CD4-positive, alpha-beta memory T cell (primary cell): ENCODE measurements at regions not wholly inside any gene's neighbourhood (a gene's known extent, or its start where the extent isn't known, plus 50 kb on each side); places are given as distances from the start of the nearest gene placed in this dataset.

Source experiments
- CTCF ChIA-PET: fragments of 350-600 bp; sonication (Branson Sonifier 250); formaldehyde crosslinking; loops from one replicate; lab custom pipeline; 2021; ENCODE audit warnings: inconsistent platforms; ENCODE audit not compliant: partially characterized antibody; lab: Charles Lee
- POLR2A ChIA-PET: fragments of 350-600 bp; sonication (Branson Sonifier 250); formaldehyde crosslinking; loops from one replicate; lab custom pipeline; 2021; ENCODE audit not compliant: partially characterized antibody; lab: Charles Lee
- DNase-seq, 5 donors: peaks; one replicate each; pipeline versions ENCODE4 v3.0.0 to v3.0.0-alpha.2; 2020 to 2022; ENCODE audit warnings: mixed read lengths in 1 of 5
- H3K27ac ChIP-seq: one replicate; pipeline ENCODE4 v1.7.0; 2013; ENCODE audit warnings: low read depth, low read length
- H3K27me3 ChIP-seq: 2 replicates; pipeline ENCODE4 v1.7.0; 2013; ENCODE audit warnings: mild to moderate bottlenecking, low read length, moderate library complexity; ENCODE audit not compliant: insufficient read depth
- H3K36me3 ChIP-seq: 2 replicates; pipeline ENCODE4 v1.7.0; 2013; ENCODE audit warnings: mild to moderate bottlenecking, low read length, moderate library complexity; ENCODE audit not compliant: insufficient read depth
- H3K4me1 ChIP-seq: 2 replicates; pipeline ENCODE4 v1.7.0; 2013; ENCODE audit warnings: mild to moderate bottlenecking, low read length, moderate library complexity; ENCODE audit not compliant: insufficient read depth
- H3K4me3 ChIP-seq, 2 donors: one replicate each; pipeline ENCODE4 v1.7.0; 2013; ENCODE audit warnings: low read length in 2 of 2, mild to moderate bottlenecking in 1 of 2
- H3K9me3 ChIP-seq, 2 donors: one replicate each; pipeline ENCODE4 v1.7.0; 2013; ENCODE audit warnings: low read length in 2 of 2, control low read depth in 1 of 2; ENCODE audit not compliant: control insufficient read depth in 1 of 2
- H3K27ac Mint-ChIP-seq, 7 donors: one replicate each; pipeline ENCODE4 v1.8.0; 2020 to 2021; ENCODE audit warnings: mixed read lengths in 7 of 7, mild to moderate bottlenecking in 6 of 7, inconsistent platforms in 3 of 7, moderate library complexity in 3 of 7
- H3K27me3 Mint-ChIP-seq, 2 donors: one replicate each; pipeline ENCODE4 v1.8.0; 2020 to 2021; ENCODE audit warnings: mixed read lengths in 2 of 2
- H3K36me3 Mint-ChIP-seq, 2 donors: one replicate each; pipeline ENCODE4 v1.8.0; 2020 to 2021; ENCODE audit warnings: mixed read lengths in 2 of 2, inconsistent platforms in 1 of 2, mild to moderate bottlenecking in 1 of 2
- H3K4me1 Mint-ChIP-seq, 4 donors: one replicate each; pipeline ENCODE4 v1.8.0; 2020 to 2021; ENCODE audit warnings: mixed read lengths in 4 of 4, mild to moderate bottlenecking in 1 of 4
- H3K4me3 Mint-ChIP-seq, 8 donors: one replicate each; pipeline ENCODE4 v1.8.0; 2020 to 2021; ENCODE audit warnings: mixed read lengths in 8 of 8, mild to moderate bottlenecking in 7 of 8, moderate library complexity in 6 of 8, inconsistent platforms in 3 of 8
- H3K9me3 Mint-ChIP-seq, 8 donors: one replicate each; pipeline ENCODE4 v1.8.0; 2020 to 2021; ENCODE audit warnings: mixed read lengths in 8 of 8, mild to moderate bottlenecking in 5 of 8, inconsistent platforms in 3 of 8, moderate library complexity in 1 of 8
- intact Hi-C: fragments of 100-400 bp; cut with micrococcal nuclease; formaldehyde crosslinking; loops from one replicate; pipeline ENCODE4 v1.15.1; 2023

DNA sequence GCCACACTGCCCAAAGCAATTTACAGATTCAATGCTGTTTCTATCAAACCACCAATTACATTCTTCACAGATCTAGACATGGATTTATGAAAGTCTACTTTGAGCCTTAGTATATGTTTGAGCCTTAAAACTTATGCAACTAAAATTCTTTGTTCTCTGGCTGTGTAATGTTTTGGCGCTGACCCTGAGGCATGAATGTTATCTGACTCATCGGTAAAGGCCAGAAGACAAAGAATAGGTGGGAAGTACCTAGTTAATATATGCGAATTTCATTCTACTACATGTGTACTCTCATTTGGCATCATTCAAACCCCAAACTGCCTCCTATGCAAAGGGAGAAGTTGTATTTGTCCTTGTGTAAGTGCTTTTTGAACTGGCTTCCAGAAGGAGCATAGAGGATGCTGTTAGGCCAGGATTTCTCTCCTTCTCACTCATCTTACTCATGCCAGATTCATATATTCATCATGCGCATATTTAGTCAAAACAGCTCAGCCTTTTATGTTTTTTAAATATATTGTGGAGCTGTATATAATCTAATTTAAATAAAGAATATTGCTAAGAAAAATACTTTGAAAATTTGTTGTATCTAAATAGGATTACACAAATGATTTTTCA is 204.2 kb downstream of the NFKBIZ start:
- H3K4me3 ChIP-seq = no peak overlapping the region
- peaks cover 20% of the 10 kb centered on the region for H3K4me1 ChIP-seq
- no peak for DNase-seq
- intact Hi-C loops = no loop called here
- CTCF ChIA-PET = no interaction called here
- H3K9me3 Mint-ChIP-seq = peaks cover 0 to 17% (median 3%) of the 10 kb centered on the region in 8 donors
- no peaks in the 10 kb centered on the region for H3K36me3 ChIP-seq
- H3K4me1 Mint-ChIP-seq = peaks cover 17 to 20% (median 19%) of the 10 kb centered on the region in 4 donors
- H3K27ac ChIP-seq = no peak overlapping the region
- no peaks in the 10 kb centered on the region for H3K27me3 Mint-ChIP-seq
- H3K36me3 Mint-ChIP-seq = no peaks in the 10 kb centered on the region
- H3K9me3 ChIP-seq = no peaks in the 10 kb centered on the region
- H3K27me3 ChIP-seq = no peaks in the 10 kb centered on the region
- POLR2A ChIA-PET = no interaction called here
- H3K27ac Mint-ChIP-seq = no peak overlapping the region
- no peak overlapping the region for H3K4me3 Mint-ChIP-seq

DNA sequence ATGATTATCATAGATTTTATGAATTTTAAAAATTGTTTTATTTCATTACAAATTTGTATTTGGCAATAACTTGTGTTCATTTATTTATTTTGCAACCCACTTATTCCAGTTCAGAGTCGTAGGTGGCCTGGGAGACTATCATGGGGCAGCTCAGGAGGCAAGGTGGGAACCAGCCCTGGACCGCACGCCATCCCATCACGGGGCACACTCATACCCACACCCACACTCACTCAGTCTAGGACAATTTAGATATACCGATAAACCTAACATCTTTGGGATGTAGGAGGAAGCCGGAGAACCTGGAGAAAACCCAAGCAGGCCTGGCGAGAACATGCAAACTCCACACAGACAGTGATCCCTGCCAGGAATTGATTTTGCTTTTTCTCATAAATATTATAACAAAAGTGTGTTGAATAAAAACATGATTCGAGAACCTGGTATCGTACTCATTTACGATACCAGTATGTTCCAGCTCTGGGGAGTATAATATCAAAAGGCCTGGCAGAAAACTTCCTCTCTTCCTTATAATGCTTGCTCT is 205.3 kb downstream of the NFKBIZ start:
- Histone ChIP-seq H3K9me3 (no peaks in the 10 kb centered on the region), H3K4me1 (peaks cover 31% of the 10 kb centered on the region), H3K36me3 (no peaks in the 10 kb centered on the region), H3K4me3 (no peak overlapping the region), H3K27me3 (no peaks in the 10 kb centered on the region), H3K27ac (no peak overlapping the region)
- CTCF ChIA-PET = no interaction called here
- intact Hi-C loops = loop anchor here (5.0 kb wide), 3 partner anchors 117 to 202 kb away; no protein-coding TSS in a partner anchor
- H3K27ac Mint-ChIP-seq = no peak overlapping the region
- no peaks in the 10 kb centered on the region for H3K36me3 Mint-ChIP-seq
- DNase-seq = no peak
- POLR2A ChIA-PET = no interaction called here
- peak overlapping the region in 1 of 8 donors; percentile 23 for H3K4me3 Mint-ChIP-seq
- H3K27me3 Mint-ChIP-seq = no peaks in the 10 kb centered on the region
- peaks cover 0 to 7% (median 2%) of the 10 kb centered on the region in 8 donors for H3K9me3 Mint-ChIP-seq
- peaks cover 27 to 31% (median 29%) of the 10 kb centered on the region in 4 donors for H3K4me1 Mint-ChIP-seq

DNA sequence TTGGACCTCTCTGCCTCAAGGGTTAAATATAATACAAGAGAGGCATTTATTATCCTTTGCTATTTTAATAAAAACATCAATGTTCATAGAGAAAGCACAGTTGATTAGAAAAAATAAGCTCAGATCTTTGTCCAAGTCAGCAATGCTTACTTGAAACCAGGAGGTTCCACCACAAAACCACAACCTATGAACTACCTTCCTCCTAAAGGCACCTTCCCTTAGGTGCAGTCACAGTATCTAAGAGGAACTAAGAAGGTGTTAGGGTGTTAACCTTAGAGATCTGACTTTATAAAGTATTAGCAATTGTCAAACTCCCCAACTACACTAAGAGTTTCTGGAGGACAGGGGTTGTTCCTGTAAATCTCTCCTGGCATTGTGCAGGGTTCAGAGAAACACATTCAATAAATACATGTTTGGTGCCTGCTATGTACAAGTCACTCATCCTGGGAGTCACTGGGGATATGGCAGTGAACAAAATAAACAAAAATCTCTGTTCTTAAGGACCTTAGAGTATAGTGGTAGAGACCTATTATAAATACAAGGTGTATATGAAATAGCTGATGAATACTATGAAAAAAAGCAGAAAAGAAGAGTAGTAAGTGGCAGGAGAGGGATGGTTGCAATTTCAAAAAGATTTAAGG is 208.6 kb downstream of the NFKBIZ start:
- ChIA-PET POLR2A (interaction anchor here (1.0 to 2.3 kb wide), 8 partner anchors 10 to 372 kb away, joined by 3 to 7 read pairs (median 4); partner anchors contain the start of genes NFKBIZ and NXPE3), CTCF (interaction anchor here (1.1 to 1.4 kb wide), 2 partner anchors 171 to 248 kb away, joined by 3 to 4 read pairs; no protein-coding TSS in a partner anchor)
- H3K4me1 ChIP-seq = peaks cover 39% of the 10 kb centered on the region
- Mint-ChIP-seq H3K4me1 (peaks cover 28 to 35% (median 31%) of the 10 kb centered on the region in 4 donors), H3K36me3 (no peaks in the 10 kb centered on the region), H3K4me3 (peak overlapping the region in 7 of 8 donors; percentile 21 to 71 (median 48)), H3K27ac (peak overlapping the region; percentile 15 to 88 (median 44)), H3K27me3 (no peaks in the 10 kb centered on the region), H3K9me3 (peaks cover 0 to 4% (median 0%) of the 10 kb centered on the region in 8 donors)
- peak overlapping the region; percentile 10 for H3K27ac ChIP-seq
- no peak overlapping the region for H3K4me3 ChIP-seq
- peak; percentile 64 to 80 (median 71) for DNase-seq
- no peaks in the 10 kb centered on the region for H3K9me3 ChIP-seq
- H3K36me3 ChIP-seq = no peaks in the 10 kb centered on the region
- no peaks in the 10 kb centered on the region for H3K27me3 ChIP-seq
- intact Hi-C loops = loop anchor here (5.0 kb wide), 3 partner anchors 121 to 206 kb away; no protein-coding TSS in a partner anchor

DNA sequence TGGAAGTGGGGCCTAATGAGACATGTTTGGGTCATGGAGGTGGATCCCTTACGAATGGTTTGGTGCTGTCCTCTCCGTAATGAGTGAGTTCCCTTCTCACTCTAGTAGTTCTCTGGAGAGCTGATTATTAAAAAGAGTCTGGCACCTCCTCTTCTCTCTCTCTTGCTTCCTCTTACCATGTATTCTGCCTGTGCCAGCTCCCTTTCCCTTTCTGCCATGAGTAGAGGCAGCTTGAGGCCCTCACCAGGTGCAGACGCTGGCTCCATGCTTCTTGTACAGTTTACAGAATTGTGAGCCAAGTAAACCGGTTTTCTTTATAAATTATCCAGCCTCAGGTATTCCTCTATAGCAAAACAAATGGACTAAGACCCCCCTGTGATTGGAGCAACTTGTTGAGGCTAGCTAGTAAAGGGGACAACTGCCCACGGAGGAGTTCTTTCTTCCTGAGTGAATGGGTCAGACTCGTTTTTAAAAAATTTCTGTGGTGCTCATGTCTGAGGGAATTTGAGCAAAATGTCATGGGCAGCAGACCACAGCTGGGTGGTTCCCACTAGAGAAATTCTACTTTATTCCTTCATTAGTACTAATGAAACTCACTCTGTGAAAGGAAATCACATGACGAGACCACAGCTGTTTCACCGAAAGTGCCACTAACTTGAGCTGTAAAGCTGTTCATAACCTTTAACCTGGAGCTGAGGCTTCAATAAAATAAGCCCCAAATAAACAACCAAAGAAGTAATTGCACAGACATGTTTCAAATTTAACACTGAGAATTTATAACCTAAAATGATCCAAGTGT is 210.0 kb downstream of the NFKBIZ start:
- intact Hi-C loops = loop anchor here (5.0 kb wide), 3 partner anchors 122 to 207 kb away; no protein-coding TSS in a partner anchor
- H3K4me3 ChIP-seq = no peak overlapping the region
- Mint-ChIP-seq H3K27ac (peak overlapping the region in 6 of 7 donors; percentile 53 to 88 (median 76)), H3K36me3 (no peaks in the 10 kb centered on the region), H3K4me1 (peaks cover 28 to 35% (median 31%) of the 10 kb centered on the region in 4 donors), H3K4me3 (peak overlapping the region in 6 of 8 donors; percentile 25 to 63 (median 45)), H3K9me3 (peaks cover 0 to 4% (median 0%) of the 10 kb centered on the region in 8 donors), H3K27me3 (no peaks in the 10 kb centered on the region)
- ChIA-PET CTCF (interaction anchor here (0.7 to 2.0 kb wide), 6 partner anchors 12 to 1113 kb away, joined by 3 to 6 read pairs (median 4); no protein-coding TSS in a partner anchor), POLR2A (interaction anchor here (0.7 to 2.3 kb wide), 6 partner anchors 12 to 210 kb away, joined by 3 to 6 read pairs (median 5); partner anchors contain the start of gene NFKBIZ)
- peaks cover 39% of the 10 kb centered on the region for H3K4me1 ChIP-seq
- no peaks in the 10 kb centered on the region for H3K27me3 ChIP-seq
- no peak overlapping the region for H3K27ac ChIP-seq
- H3K9me3 ChIP-seq = no peaks in the 10 kb centered on the region
- DNase-seq = no peak
- no peaks in the 10 kb centered on the region for H3K36me3 ChIP-seq

DNA sequence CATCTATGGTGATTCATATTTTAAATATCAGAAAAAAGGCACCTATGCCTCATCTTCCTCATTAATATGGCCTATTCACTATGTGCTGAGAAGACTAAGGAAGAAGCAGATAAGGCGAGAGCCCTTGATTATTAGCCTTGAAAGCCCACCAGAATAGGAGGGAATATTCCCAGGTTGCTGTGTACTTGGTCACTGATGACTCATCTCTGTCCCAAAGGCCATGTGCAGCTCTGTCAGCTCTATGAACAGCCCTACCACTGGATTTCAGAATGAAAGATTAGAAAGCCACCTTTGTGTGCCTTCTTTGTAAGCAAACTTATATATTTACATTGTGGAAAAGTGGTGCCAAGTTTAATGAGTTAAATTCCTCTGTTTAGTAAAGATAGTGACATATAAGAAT is 211.5 kb downstream of the NFKBIZ start:
- Mint-ChIP-seq H3K9me3 (peaks cover 0 to 4% (median 0%) of the 10 kb centered on the region in 8 donors), H3K36me3 (no peaks in the 10 kb centered on the region), H3K27me3 (no peaks in the 10 kb centered on the region), H3K4me1 (peaks cover 28 to 35% (median 31%) of the 10 kb centered on the region in 4 donors), H3K27ac (no peak overlapping the region), H3K4me3 (no peak overlapping the region)
- no peak overlapping the region for H3K4me3 ChIP-seq
- H3K27ac ChIP-seq = no peak overlapping the region
- POLR2A ChIA-PET = interaction anchor here (0.7 kb wide), 1 partner anchor 1353 kb away, joined by 3 read pairs; no protein-coding TSS in a partner anchor
- H3K4me1 ChIP-seq = peaks cover 39% of the 10 kb centered on the region
- intact Hi-C loops = no loop called here
- CTCF ChIA-PET = interaction anchor here (0.6 to 1.8 kb wide), 4 partner anchors 23 to 251 kb away, joined by 3 to 4 read pairs (median 4); no protein-coding TSS in a partner anchor
- no peaks in the 10 kb centered on the region for H3K9me3 ChIP-seq
- no peak for DNase-seq
- no peaks in the 10 kb centered on the region for H3K36me3 ChIP-seq
- H3K27me3 ChIP-seq = no peaks in the 10 kb centered on the region

DNA sequence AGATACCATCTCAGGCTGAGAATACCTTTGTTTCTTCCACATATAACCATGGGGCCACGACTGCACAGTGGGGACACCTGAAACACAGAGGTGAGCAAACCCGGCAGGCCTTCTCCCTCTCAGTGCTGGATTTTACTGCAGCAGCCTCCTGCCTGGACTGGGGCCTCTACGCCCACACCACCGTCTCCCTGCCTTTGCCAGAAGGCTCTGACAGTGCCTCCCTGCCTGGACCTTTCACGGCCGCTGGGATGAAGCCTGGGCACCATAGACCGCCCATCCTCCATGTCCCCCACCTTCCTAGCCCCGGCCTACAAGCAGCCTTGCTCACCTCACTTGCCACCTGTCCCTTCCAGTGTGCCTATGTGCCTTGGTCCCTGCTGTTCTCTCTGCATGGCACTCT is 214.3 kb downstream of the NFKBIZ start:
- Mint-ChIP-seq H3K4me3 (peak overlapping the region in 1 of 8 donors; percentile 2), H3K36me3 (no peaks in the 10 kb centered on the region), H3K9me3 (no peaks in the 10 kb centered on the region), H3K4me1 (peaks cover 10 to 15% (median 12%) of the 10 kb centered on the region in 4 donors), H3K27me3 (no peaks in the 10 kb centered on the region), H3K27ac (peak overlapping the region in 3 of 7 donors; percentile 22 to 85 (median 69))
- DNase-seq = no peak
- ChIA-PET POLR2A (no interaction called here), CTCF (no interaction called here)
- intact Hi-C loops = no loop called here
- no peaks in the 10 kb centered on the region for H3K36me3 ChIP-seq
- H3K4me1 ChIP-seq = peaks cover 18% of the 10 kb centered on the region
- no peaks in the 10 kb centered on the region for H3K27me3 ChIP-seq
- H3K4me3 ChIP-seq = no peak overlapping the region
- no peak overlapping the region for H3K27ac ChIP-seq
- H3K9me3 ChIP-seq = no peaks in the 10 kb centered on the region
